Limb (tissue), 2 donors: ENCODE measurements at regions not wholly inside any gene's neighbourhood (a gene's known extent, or its start where the extent isn't known, plus 50 kb on each side); places are given as distances from the start of the nearest gene placed in this dataset.
A peak's percentile ranks its signal among the peaks of the same experiment; 100 is the strongest.
"Not testable (repeated sequence)": the region's sequence is repeated elsewhere in the genome, so short reads cannot be mapped to it uniquely, and the experiment has no call there.

Experiments used
- DNase-seq, 2 donors: peaks; one replicate each; pipeline ENCODE4 v3.0.0-alpha.2; 2016; ENCODE audit errors: extremely low spot score in 2 of 2

DNA sequence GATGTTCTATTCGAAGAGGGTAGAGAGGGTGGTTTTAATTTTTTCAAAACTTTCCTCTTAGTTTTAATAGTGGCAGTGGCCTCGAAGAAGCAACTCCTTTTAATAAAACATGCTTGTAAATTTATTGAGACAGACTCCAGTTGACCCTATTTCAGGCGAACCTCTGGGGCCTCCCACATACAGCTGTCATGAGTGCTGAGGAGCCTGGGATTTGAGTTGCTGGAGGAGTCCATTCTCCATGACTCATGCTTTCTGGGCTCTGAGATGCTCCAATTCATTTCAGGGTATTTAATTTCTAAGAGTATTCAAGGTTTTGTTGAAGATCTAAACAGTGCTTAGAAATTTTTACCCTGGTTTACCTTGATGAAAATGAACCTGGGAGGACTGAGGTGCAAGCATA is 580.4 kb downstream of the CBLN4 start:
- no peak for DNase-seq

- DNase-seq: no peak
These were observed 580.8 kb downstream of the CBLN4 start for GRCh38 chr20:55424476-55424875.

DNA sequence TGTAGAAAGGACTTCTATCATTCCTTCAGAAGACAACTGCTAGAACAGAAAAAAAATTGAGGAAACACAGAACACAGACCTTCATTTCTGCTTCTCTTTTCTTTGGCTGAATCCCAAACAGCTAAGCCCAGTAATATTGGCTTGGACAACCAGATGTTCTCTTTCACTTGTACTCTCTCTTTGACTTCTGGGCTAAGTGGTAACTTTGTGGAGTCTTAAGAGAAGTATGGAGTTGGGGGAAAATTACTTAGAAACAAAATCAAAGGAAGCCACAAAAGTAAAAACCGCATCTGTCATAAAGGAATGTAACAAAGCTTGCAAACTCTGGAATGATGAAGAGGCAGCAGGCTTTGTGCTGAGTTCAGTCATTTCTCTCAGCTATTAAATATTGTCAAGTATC is 587.5 kb downstream of the CBLN4 start:
- peak in 1 of 2 donors; percentile 49 for DNase-seq

- peak in 1 of 2 donors; percentile 36 for DNase-seq
These were observed 589.7 kb downstream of the CBLN4 start for GRCh38 chr20:55415567-55416142.

DNA sequence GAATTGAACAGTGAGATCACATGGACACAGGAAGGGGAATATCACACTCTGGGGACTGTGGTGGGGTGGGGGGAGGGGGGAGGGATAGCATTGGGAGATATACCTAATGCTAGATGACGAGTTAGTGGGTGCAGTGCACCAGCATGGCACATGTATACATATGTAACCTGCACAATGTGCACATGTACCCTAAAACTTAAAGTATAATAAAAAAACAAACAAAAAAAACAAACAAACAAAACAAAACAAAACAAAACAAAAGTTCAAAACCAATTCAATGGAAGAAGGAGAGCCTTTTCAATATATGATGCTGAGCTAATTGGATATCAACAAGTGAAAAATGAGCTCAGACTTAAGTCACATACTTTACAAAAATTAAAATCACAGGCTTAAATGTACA is 592.8 kb downstream of the CBLN4 start:
- not testable (repeated sequence) for DNase-seq

DNA sequence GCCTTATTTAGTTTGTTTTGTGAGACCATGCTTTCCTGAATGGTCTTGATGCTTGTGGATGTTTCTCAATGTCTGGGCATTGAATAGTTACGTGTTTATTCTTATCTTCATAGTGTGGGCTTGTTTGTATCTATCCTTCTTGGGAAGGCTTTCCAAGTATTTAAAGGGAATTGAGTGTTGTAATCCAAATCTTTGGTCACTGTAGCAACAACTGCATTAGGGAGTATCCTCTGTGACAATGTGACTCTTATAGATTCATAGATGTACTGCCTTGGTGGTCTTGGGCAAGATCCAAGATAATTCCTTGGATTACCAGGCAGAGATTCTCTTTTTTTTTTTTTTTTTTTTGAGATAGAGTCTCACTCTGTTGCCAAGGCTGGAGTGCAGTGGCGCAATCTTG is 598.4 kb downstream of the CBLN4 start:
- no peak for DNase-seq

- no peak for DNase-seq
These were observed 610.7 kb downstream of the CBLN4 start for GRCh38 chr20:55394592-55394991.

DNA sequence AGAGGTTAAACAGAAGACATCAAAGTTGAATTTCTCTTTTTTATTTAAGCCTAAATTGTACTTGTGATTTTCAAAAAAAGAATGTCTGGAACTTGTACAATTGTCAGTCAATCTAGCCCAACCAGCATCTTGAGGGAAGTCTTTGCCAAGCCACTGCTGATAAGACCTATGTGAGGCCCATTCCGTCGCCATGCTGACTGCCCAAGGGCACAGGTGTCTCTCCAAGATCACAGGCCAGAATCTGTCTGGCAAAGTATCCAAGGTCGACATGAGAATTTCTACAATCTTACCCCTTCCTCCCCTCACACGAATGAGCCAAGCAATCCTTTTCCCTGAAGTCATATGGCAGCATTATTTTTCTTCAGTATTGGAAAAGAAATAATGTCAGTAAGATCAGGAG is 614.5 kb downstream of the CBLN4 start:
- DNase-seq: no peak

DNA sequence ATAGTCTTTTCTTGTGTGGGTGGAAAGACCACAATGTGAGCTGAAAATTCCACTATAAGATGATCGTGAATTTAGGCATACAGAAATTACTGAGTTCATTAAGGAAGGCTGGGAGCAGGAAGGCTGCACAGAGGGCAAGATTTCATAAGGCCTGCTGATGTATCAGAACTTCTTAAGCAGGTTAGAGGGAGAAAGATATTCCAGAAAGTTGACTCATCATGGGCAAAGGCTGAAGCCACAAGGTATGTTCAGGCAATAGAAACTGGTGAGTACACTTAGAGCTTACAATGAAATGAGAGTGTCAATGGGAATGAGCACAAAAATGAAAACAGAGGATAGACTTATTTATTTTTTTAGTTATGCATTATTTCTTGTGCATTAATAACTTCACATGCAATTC is 618.6 kb downstream of the CBLN4 start:
- DNase-seq: no peak

- DNase-seq: no peak
These were observed 629.4 kb downstream of the CBLN4 start for GRCh38 chr20:55375920-55376319.

- no peak for DNase-seq
These were observed 639.6 kb downstream of the CBLN4 start for GRCh38 chr20:55365745-55366144.

GRCh38 chr20:55360895-55361294 is 644.4 kb downstream of the CBLN4 start:
- DNase-seq: no peak

DNA sequence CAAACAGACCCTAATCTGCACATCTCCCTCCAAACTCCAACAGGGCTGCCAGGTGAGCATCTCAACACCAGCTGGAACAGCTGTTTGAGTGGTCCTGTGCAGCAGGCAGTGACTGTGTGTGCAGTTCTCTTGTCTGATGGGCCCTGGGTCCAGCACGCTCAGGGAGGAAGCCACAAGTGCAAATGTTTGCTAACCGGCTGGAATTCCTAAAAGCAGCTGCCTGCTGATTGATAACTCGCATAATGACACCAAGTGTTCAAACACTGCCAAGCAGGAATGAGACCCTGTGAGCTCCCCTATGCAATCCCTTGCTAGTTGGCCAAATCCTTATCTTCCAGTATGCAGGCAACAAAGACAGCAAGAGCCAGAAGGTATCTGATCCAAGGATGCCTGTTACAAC is 650.6 kb downstream of the CBLN4 start:
- peak in 1 of 2 donors; percentile 27 for DNase-seq

DNA sequence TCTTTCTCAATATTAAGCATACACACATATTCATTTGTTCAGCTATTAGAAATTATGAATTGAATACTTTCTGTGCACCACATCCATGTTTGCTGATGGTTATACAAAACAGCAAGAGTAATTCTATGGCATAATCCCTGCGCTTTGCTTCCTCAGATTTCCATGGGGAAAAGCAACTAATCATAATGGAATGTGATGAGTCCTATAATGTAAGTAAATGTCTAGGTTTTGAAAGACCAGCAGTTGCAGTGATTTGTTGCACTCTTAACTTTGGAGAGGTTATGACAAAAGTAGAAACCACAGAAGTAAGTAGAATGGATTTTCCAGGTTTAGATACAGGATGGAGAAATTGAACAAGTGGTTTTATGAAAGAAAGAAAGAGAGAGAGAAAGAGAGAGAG is 652.1 kb downstream of the CBLN4 start:
- DNase-seq: no peak

DNA sequence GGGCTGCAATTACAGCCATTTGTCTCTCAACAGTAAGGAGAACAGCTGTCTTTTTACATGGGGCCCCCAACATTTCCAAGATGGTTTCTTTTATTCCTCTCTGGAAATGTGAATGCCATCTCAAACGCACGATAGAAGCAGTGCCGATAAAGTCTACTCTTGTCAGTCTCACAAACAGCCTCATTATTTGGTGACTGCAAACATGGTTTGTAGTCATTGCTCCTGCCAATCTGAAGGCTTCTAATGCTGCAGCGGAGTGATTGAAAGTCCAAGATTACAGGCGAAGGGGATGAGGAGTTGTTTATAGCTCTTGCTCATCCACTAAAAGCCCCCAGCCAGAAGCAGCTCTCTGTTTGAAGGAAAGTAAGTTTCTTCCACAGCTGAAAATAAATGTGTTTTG is 657.1 kb downstream of the CBLN4 start:
- no peak for DNase-seq

DNA sequence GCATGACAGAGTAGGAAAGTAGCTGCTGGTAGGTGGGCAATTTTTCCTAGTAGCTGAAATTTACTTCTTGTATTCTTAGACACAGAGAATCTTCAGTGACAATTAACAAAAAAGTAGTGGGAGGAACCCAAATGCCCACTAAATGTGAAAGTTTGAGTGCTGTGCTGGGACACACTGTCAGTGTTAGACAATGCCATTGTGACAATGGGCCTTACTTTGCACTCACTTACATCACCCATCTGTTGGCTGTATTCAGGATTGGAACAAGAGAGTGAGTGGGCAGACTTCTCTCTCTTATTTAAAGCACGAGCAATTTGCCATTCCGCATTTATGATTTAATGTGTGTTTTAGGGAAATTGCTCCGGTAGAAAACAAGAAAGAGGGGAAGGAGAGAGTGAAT is 662.5 kb downstream of the CBLN4 start:
- DNase-seq: no peak

DNA sequence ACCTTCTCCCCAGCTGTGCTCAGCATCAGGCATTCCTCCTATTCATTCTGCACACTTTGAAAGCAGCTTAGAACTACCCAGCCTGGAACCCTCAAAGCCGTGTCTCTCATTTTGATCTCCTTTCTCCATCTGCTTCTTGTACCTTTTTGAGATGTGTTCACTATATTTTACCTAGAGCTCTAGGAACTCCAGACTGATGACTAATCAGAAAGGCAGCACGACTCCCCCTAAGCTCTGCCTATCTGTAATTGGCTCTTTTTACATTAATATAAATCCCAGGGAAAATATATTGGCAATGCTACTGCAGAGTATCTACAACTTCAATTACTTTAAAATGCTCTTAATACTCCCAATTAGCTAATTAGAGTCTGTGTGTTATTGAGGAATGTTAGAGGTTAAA is 671.5 kb downstream of the CBLN4 start:
- DNase-seq: no peak

- no peak for DNase-seq
These were observed 676.2 kb downstream of the CBLN4 start for GRCh38 chr20:55329108-55329507.

- no peak for DNase-seq
These were observed 682.6 kb downstream of the CBLN4 start for GRCh38 chr20:55322745-55323144.

- DNase-seq: no peak
These were observed 688.6 kb downstream of the CBLN4 start for GRCh38 chr20:55316753-55317152.

GRCh38 chr20:55310844-55311243 is 694.5 kb downstream of the CBLN4 start:
- not testable (repeated sequence) for DNase-seq

- DNase-seq: no peak
These were observed 714.1 kb downstream of the CBLN4 start for GRCh38 chr20:55291261-55291660.

- DNase-seq: no peak
These were observed 721.4 kb downstream of the CBLN4 start for GRCh38 chr20:55283889-55284288.

DNA sequence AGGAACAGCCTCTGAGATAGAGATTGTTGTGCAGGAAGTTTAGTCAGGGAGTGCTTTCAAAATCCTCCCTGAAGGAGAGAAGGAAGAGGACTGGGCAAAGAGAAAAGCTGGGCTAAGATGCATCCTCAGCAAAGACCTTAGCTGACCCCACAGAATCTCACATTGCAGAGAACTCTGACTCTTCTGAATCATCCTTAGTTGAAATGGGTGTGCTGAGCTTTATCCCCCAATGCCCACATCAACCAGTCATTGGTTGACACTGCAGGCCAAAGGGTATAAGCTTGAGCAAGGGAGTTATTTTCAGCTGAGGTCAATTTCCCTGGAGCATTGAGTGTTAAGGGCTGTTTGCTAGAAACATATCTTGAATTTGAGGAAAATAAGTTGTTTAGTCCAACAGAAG is 732.2 kb downstream of the CBLN4 start:
- DNase-seq: no peak
